Transverse colon (tissue), 4 donors: ENCODE measurements at regions not wholly inside any gene's neighbourhood (a gene's known extent, or its start where the extent isn't known, plus 50 kb on each side); places are given as distances from the start of the nearest gene placed in this dataset.

ENCODE experiments used
- DNase-seq: peaks from one replicate; pipeline ENCODE4 v3.0.0-alpha.2; 2019
- H3K27ac ChIP-seq, 4 donors: fragments of 200-600 bp; sonication (generic); 2 replicates each; pipeline ENCODE4 v1.5.1; 2016 to 2018; ENCODE audit warnings: inconsistent platforms in 4 of 4
- H3K27me3 ChIP-seq: fragments of 200-600 bp; sonication (generic); 2 replicates; pipeline ENCODE4 v1.5.1; 2017; ENCODE audit warnings: inconsistent platforms
- H3K36me3 ChIP-seq, 4 donors: fragments of 200-600 bp; sonication (generic); 2 replicates each; pipeline ENCODE4 v1.5.1; 2017 to 2019; ENCODE audit warnings: inconsistent platforms in 4 of 4
- H3K4me1 ChIP-seq, 4 donors: fragments of 200-600 bp; sonication (generic); 2 replicates each; pipeline ENCODE4 v1.5.1; 2017 to 2020; ENCODE audit warnings: inconsistent platforms in 4 of 4
- H3K4me3 ChIP-seq, 4 donors: fragments of 200-600 bp; sonication (generic); 1 replicate in 1 of 4; 2 replicates in 3 of 4; pipeline versions ENCODE4 v1.5.1 to v1.6.1; 2017 to 2019; ENCODE audit warnings: inconsistent platforms in 4 of 4
- H3K9me3 ChIP-seq, 2 donors: fragments of 200-600 bp; sonication (generic); 2 replicates each; pipeline ENCODE4 v1.5.1; 2017 to 2019; ENCODE audit warnings: inconsistent platforms in 2 of 2
- EP300 ChIP-seq: sonication (generic); formaldehyde crosslinking; IDR thresholded peaks from one replicate; pipeline ENCODE4 v1.6.1; 2017; ENCODE audit warnings: antibody characterized with exemption, low read depth
- POLR2A ChIP-seq: fragments of 450-650 bp; IDR thresholded peaks from one replicate; pipeline ENCODE4 v1.6.1; 2016; ENCODE audit warnings: antibody characterized with exemption, mild to moderate bottlenecking, moderate library complexity
- POLR2AphosphoS5 ChIP-seq, 3 donors: sonication (generic); formaldehyde crosslinking; IDR thresholded peaks; one replicate each; pipeline ENCODE4 v1.6.1; 2016; ENCODE audit warnings: antibody characterized with exemption in 3 of 3
- WGBS, 2 donors: methylation state at CpG; one replicate each; pipeline ENCODE4 v1.1.5; 2018; ENCODE audit warnings: low coverage in 1 of 2; 5-methylcytosine and 5-hydroxymethylcytosine counted together
- in situ Hi-C, 4 donors: fragments of 200-750 bp; cut with MboI; loops; one replicate each; pipeline versions ENCODE4 v1.15.0 to v1.15.1; 2017; ENCODE audit warnings: low sequenced_read_pairs in 3 of 4, low pct_ligation_motif_present in 1 of 4, low pct_unique_long_range_greater_than_20kb in 1 of 4
- intact Hi-C: fragments of 100-400 bp; cut with DNase I; formaldehyde crosslinking; loops from one replicate; pipeline ENCODE4 v1.15.1; 2023; ENCODE audit warnings: low total_unique reads
- TF ChIP-seq, protein P1 (sequence below), 5 experiments: fragments of 200-600 bp in 3 of 5; fragments of 450-650 bp in 2 of 5; sonication (generic) in 3 of 5; IDR thresholded peaks; 1 replicate in 2 of 5; 2 replicates in 3 of 5; pipeline ENCODE4 v1.5.1; 2016 to 2017; ENCODE audit warnings: antibody characterized with exemption in 5 of 5, inconsistent platforms in 3 of 5, mild to moderate bottlenecking in 2 of 5, moderate library complexity in 1 of 5

- intact Hi-C loops: no loop called here
- no peaks in the 10 kb centered on the region for H3K36me3 ChIP-seq
- no peaks in the 10 kb centered on the region for H3K9me3 ChIP-seq
- no peaks in the 10 kb centered on the region for H3K4me1 ChIP-seq
- H3K4me3 ChIP-seq: no peak overlapping the region
- H3K27ac ChIP-seq: no peak overlapping the region
- no peak for TF ChIP-seq EP300
- TF ChIP-seq, protein P1, sequence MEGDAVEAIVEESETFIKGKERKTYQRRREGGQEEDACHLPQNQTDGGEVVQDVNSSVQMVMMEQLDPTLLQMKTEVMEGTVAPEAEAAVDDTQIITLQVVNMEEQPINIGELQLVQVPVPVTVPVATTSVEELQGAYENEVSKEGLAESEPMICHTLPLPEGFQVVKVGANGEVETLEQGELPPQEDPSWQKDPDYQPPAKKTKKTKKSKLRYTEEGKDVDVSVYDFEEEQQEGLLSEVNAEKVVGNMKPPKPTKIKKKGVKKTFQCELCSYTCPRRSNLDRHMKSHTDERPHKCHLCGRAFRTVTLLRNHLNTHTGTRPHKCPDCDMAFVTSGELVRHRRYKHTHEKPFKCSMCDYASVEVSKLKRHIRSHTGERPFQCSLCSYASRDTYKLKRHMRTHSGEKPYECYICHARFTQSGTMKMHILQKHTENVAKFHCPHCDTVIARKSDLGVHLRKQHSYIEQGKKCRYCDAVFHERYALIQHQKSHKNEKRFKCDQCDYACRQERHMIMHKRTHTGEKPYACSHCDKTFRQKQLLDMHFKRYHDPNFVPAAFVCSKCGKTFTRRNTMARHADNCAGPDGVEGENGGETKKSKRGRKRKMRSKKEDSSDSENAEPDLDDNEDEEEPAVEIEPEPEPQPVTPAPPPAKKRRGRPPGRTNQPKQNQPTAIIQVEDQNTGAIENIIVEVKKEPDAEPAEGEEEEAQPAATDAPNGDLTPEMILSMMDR (IDR thresholded peaks at IDR 0.05): no peak
- TF ChIP-seq POLR2AphosphoS5 (IDR thresholded peaks at IDR 0.05): no peak
- in situ Hi-C loops: no loop called here
- DNase-seq: no peak
- 56 to 58% methylated on average over 7 of the region's 7 CpGs for WGBS, 2 donors
- H3K27me3 ChIP-seq: no peaks in the 10 kb centered on the region
These were observed 67.2 kb downstream of the MRPS30 start for GRCh38 chr5:44875661-44876605.

- in situ Hi-C loops: no loop called here
- H3K4me1 ChIP-seq: no peaks in the 10 kb centered on the region
- H3K4me3 ChIP-seq: no peak overlapping the region
- intact Hi-C loops: no loop called here
- H3K27me3 ChIP-seq: no peaks in the 10 kb centered on the region
- TF ChIP-seq, protein P1 (IDR thresholded peaks at IDR 0.05): no peak
- TF ChIP-seq POLR2A (no peak), POLR2AphosphoS5 (IDR thresholded peaks at IDR 0.05) (no peak), EP300 (no peak)
- no peak for DNase-seq
- no peaks in the 10 kb centered on the region for H3K9me3 ChIP-seq
- H3K27ac ChIP-seq: no peak overlapping the region
- no peaks in the 10 kb centered on the region for H3K36me3 ChIP-seq
- WGBS, 2 donors: 47 to 67% methylated on average over 1 to 5 of the region's 5 CpGs
These were observed 72.5 kb downstream of the MRPS30 start for GRCh38 chr5:44881266-44881665.

DNA sequence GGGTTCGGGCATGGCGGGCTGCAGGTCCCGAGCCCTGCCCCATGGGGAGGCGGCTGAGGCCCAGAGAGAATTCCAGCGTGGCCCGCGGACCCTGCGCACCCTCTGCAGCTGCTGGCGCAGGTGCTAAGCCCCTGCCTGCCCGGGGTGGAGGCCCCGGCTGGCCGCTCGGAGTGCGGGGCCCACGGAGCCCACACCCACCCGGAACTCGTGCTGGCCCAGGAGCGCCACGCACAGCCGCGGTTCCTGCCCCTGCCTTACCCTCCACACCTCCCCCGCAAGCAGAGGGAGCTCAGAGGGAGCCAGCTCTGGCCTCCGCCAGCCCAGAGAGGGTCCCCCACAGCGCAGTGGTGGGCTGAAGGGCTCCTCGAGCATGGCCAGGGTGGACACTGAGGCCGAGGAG, 75.3 kb downstream of the MRPS30 start:
- DNase-seq: no peak
- H3K9me3 ChIP-seq: no peaks in the 10 kb centered on the region
- no peak overlapping the region for H3K27ac ChIP-seq
- H3K4me3 ChIP-seq: no peak overlapping the region
- H3K36me3 ChIP-seq: no peaks in the 10 kb centered on the region
- WGBS, 2 donors: 98% methylated on average over 24 of the region's 26 CpGs; no CpG with 5 or more reads in 1 of the 2 donors
- H3K4me1 ChIP-seq: no peaks in the 10 kb centered on the region
- H3K27me3 ChIP-seq: no peaks in the 10 kb centered on the region
- in situ Hi-C loops: no loop called here
- intact Hi-C loops: no loop called here
- TF ChIP-seq POLR2A: no peak
- no peak for TF ChIP-seq EP300

DNA sequence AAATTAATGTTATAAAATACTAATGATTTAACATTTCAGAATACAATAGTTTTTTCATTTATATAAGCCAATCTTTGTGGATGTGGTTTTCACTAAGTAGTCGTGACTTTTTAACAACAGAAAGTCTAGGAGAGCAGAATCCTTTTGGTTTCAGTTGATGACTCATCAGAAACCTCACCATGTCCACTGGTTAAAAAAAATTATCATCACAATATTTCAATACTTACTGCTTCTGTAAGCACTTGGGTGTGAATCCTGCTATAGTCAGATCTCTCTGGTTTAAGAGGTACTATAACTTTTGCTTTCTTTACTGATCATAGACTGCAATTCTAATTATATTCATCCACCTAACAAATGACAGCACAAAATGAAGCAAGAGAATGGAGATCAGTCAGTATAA, 77.2 kb downstream of the MRPS30 start:
- no peak overlapping the region for H3K4me3 ChIP-seq
- H3K27ac ChIP-seq: no peak overlapping the region
- TF ChIP-seq POLR2AphosphoS5 (IDR thresholded peaks at IDR 0.05) (no peak), POLR2A (no peak), EP300 (no peak)
- TF ChIP-seq, protein P1 (IDR thresholded peaks at IDR 0.05): no peak
- DNase-seq: no peak
- no peaks in the 10 kb centered on the region for H3K36me3 ChIP-seq
- 25 to 47% methylated on average over 1 of the region's 1 CpG for WGBS, 2 donors
- H3K4me1 ChIP-seq: no peaks in the 10 kb centered on the region
- intact Hi-C loops: no loop called here
- no peaks in the 10 kb centered on the region for H3K27me3 ChIP-seq
- no peaks in the 10 kb centered on the region for H3K9me3 ChIP-seq
- in situ Hi-C loops: no loop called here
